Breast epithelium (tissue), 4 donors: ENCODE measurements at regions not wholly inside any gene's neighbourhood (a gene's known extent, or its start where the extent isn't known, plus 50 kb on each side); places are given as distances from the start of the nearest gene placed in this dataset.

Experiments
- DNase-seq, 2 donors: peaks; one replicate each; pipeline ENCODE4 v3.0.0-alpha.2; 2019; ENCODE audit warnings: low spot score in 2 of 2
- H3K27ac ChIP-seq, 2 donors: fragments of 200-600 bp; sonication (generic) in 1 of 2; one replicate each; pipeline ENCODE4 v1.5.1; 2016 to 2019; ENCODE audit warnings: mild to moderate bottlenecking in 1 of 2
- H3K27me3 ChIP-seq, 2 donors: fragments of 200-600 bp; sonication (generic) in 1 of 2; one replicate each; pipeline versions ENCODE4 v1.5.1 to v1.6.0; 2017 to 2019; ENCODE audit warnings: control low read depth in 1 of 2, mild to moderate bottlenecking in 1 of 2
- H3K36me3 ChIP-seq: fragments of 200-600 bp; one replicate; pipeline ENCODE4 v1.5.1; 2019
- H3K4me1 ChIP-seq, 2 donors: fragments of 200-600 bp; sonication (generic); one replicate each; pipeline ENCODE4 v1.5.1; 2016 to 2019; ENCODE audit warnings: control low read depth in 1 of 2
- H3K4me3 ChIP-seq, 3 donors: fragments of 200-600 bp; sonication (generic); 1 replicate in 2 of 3; 2 replicates in 1 of 3; pipeline ENCODE4 v1.5.1; 2016 to 2019; ENCODE audit warnings: mild to moderate bottlenecking in 3 of 3, moderate library complexity in 2 of 3
- H3K9me3 ChIP-seq, 2 donors: fragments of 200-600 bp; sonication (generic) in 1 of 2; one replicate each; pipeline ENCODE4 v1.5.1; 2016 to 2019; ENCODE audit warnings: control low read depth in 1 of 2
- POLR2A ChIP-seq: fragments of 450-650 bp; IDR thresholded peaks from one replicate; pipeline ENCODE4 v1.6.1; 2016; ENCODE audit warnings: antibody characterized with exemption, mild to moderate bottlenecking, moderate library complexity
- POLR2AphosphoS5 ChIP-seq, 3 donors: sonication (generic); formaldehyde crosslinking; IDR thresholded peaks; one replicate each; pipeline ENCODE4 v1.6.1; 2017; ENCODE audit warnings: antibody characterized with exemption in 3 of 3
- intact Hi-C: fragments of 100-400 bp; cut with DNase I; formaldehyde crosslinking; loops from one replicate; pipeline ENCODE4 v1.15.1; 2023; ENCODE audit warnings: low total_unique reads
- TF ChIP-seq, protein P1 (sequence below), 3 donors: fragments of 450-650 bp; IDR thresholded peaks; one replicate each; pipeline ENCODE4 v1.5.1; 2016 to 2017; ENCODE audit warnings: antibody characterized with exemption in 3 of 3, mild to moderate bottlenecking in 3 of 3, moderate library complexity in 3 of 3

DNA sequence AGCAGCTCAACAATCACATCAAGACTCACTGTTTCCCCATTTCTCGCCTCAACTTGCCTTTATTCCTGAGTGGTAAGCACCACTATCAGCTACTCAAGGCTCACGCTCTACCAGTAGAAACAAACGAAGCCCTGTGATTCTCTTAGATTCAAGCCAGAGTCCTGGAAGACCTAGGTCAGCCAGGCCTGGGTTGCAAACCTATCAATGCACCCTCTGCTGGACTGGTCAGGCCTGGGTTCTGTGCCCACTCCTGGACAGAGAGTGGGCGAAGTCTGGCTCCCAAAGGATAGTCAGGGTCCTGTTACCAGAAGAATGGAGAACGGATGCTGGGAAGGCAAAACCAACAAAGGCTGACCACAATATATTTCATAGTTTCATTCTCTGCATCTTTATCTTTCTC, 308.4 kb downstream of the SHQ1 start:
- no peaks in the 10 kb centered on the region for H3K4me1 ChIP-seq
- H3K9me3 ChIP-seq: no peaks in the 10 kb centered on the region
- intact Hi-C loops: no loop called here
- H3K27me3 ChIP-seq: no peaks in the 10 kb centered on the region
- no peaks in the 10 kb centered on the region for H3K36me3 ChIP-seq
- TF ChIP-seq POLR2AphosphoS5 (IDR thresholded peaks at IDR 0.05): no peak
- TF ChIP-seq, protein P1, sequence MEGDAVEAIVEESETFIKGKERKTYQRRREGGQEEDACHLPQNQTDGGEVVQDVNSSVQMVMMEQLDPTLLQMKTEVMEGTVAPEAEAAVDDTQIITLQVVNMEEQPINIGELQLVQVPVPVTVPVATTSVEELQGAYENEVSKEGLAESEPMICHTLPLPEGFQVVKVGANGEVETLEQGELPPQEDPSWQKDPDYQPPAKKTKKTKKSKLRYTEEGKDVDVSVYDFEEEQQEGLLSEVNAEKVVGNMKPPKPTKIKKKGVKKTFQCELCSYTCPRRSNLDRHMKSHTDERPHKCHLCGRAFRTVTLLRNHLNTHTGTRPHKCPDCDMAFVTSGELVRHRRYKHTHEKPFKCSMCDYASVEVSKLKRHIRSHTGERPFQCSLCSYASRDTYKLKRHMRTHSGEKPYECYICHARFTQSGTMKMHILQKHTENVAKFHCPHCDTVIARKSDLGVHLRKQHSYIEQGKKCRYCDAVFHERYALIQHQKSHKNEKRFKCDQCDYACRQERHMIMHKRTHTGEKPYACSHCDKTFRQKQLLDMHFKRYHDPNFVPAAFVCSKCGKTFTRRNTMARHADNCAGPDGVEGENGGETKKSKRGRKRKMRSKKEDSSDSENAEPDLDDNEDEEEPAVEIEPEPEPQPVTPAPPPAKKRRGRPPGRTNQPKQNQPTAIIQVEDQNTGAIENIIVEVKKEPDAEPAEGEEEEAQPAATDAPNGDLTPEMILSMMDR (IDR thresholded peaks at IDR 0.05): no peak
- no peak for TF ChIP-seq POLR2A
- no peak overlapping the region for H3K27ac ChIP-seq
- no peak for DNase-seq
- no peak overlapping the region for H3K4me3 ChIP-seq

DNA sequence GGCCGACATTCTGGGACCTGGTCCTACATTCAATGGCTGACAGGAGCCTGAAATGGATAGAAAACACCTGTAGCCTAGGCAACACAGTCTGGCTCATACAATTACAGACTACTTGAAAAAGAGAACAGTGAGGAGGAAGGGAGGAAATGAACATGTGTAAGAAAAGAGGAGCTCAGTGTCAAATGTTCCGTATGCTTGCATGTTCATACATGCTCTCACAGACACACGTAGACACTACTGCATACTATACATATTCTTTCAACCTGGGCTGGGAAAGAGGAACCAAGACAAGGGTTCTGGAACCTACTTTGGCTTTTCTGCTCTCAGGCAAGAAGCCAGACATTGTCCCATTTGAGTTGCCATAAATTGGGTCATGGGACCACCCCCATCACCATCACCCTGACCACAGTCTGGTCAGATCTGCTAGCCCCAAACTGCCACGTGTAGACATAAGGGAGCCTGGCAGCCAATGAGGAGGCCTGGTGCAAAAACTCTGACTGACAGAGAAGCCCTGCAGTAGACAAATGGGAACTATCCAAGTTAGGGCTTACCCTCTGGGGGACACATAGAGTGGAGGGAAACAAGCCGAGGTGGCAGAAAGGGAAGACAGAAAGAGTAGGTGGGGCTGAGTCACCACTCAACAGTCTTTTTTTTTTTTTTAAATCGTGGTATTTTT, 310.0 kb downstream of the SHQ1 start:
- DNase-seq: no peak
- no peak overlapping the region for H3K4me3 ChIP-seq
- no peaks in the 10 kb centered on the region for H3K27me3 ChIP-seq
- intact Hi-C loops: no loop called here
- no peaks in the 10 kb centered on the region for H3K4me1 ChIP-seq
- no peak overlapping the region for H3K27ac ChIP-seq
- H3K9me3 ChIP-seq: no peaks in the 10 kb centered on the region
- no peak for TF ChIP-seq POLR2AphosphoS5 (IDR thresholded peaks at IDR 0.05)
- TF ChIP-seq POLR2A: no peak
- TF ChIP-seq, protein P1 (IDR thresholded peaks at IDR 0.05): no peak
- H3K36me3 ChIP-seq: no peaks in the 10 kb centered on the region

DNA sequence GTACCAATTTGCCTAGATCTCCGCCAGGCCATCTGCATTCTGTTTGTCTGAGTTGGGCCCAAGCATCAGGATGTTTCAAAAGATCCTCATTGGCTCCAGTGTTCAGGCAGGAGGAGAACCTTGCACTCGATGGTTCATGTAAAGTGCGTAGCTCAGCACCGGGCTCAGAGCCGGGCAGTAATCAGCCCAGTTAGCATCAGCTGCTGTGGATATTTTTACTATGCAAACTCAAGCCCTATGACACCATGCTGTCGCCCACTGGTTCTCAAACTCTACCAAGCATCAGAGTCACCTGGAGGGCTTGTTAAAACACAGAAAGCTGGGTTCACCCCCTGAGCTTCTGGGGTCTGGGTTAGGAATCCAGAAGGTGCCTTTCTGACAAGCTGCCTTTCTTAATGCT, 310.8 kb downstream of the SHQ1 start:
- no peak for TF ChIP-seq POLR2A
- TF ChIP-seq, protein P1 (IDR thresholded peaks at IDR 0.05): no peak
- no peak for TF ChIP-seq POLR2AphosphoS5 (IDR thresholded peaks at IDR 0.05)
- Histone ChIP-seq H3K27me3 (no peaks in the 10 kb centered on the region), H3K36me3 (no peaks in the 10 kb centered on the region), H3K9me3 (no peaks in the 10 kb centered on the region), H3K4me1 (no peaks in the 10 kb centered on the region), H3K4me3 (no peak overlapping the region), H3K27ac (no peak overlapping the region)
- intact Hi-C loops: no loop called here
- no peak for DNase-seq

DNA sequence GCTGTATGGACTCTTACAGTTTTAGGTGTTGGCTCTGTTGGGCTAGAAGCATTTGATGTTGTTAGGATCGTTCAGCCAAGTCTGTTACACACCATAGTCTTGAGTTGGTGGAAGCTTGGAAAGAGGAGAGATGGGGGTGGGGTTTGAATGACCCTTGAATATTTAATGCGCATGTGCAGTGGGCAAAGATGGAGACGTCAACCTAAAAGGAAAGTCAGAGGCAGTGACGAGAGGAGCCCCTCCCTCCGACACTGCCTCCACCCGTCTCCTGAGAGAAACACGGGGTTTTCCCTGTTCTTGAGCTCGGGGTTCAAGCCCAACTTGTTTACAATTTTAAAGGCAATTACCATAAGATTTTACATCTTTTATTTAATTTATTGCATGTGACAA, 311.4 kb downstream of the SHQ1 start:
- H3K4me1 ChIP-seq: no peaks in the 10 kb centered on the region
- intact Hi-C loops: no loop called here

DNA sequence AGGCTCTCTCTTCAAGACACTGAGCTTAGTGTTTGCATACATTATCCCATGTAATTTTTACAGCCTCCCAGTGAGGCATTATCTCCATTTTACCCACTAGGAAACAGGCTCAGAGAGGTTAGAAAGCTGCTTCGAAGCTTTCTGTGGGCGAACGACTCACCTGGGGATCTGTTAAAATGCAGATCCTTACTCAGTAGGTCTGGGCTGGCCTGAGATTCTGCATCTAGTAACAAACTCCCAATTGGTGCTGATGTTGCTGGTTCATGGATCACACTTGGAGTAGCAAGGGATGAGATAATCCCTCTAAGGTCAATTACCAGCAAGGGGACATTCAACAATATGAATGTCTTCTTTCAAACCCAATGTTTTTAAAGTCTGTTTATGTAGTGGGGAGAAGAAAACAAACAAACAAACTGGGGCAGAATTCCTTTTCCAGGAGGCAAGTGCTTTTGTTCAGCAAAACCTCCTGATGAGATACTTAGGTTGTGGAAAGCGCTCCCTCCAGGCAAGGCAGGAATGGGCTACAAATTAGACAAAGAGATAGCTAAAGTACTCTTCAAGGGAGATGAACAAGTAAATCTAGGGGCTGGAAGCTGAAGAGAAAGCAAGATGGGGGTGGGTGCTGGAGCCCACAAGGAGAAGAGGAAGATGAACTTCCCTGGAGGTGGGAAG, 311.9 kb downstream of the SHQ1 start:
- no peak for TF ChIP-seq POLR2A
- TF ChIP-seq, protein P1 (IDR thresholded peaks at IDR 0.05): no peak
- no peak for TF ChIP-seq POLR2AphosphoS5 (IDR thresholded peaks at IDR 0.05)
- no peaks in the 10 kb centered on the region for H3K36me3 ChIP-seq
- no peak overlapping the region for H3K4me3 ChIP-seq
- H3K27ac ChIP-seq: no peak overlapping the region
- intact Hi-C loops: no loop called here
- DNase-seq: no peak
- H3K4me1 ChIP-seq: no peaks in the 10 kb centered on the region
- H3K9me3 ChIP-seq: no peaks in the 10 kb centered on the region
- no peaks in the 10 kb centered on the region for H3K27me3 ChIP-seq

More for the DNA sequence above, 311.4 kb downstream of the SHQ1 start:
- Histone ChIP-seq H3K4me3 (no peak overlapping the region), H3K27ac (no peak overlapping the region), H3K9me3 (no peaks in the 10 kb centered on the region), H3K27me3 (no peaks in the 10 kb centered on the region), H3K36me3 (no peaks in the 10 kb centered on the region)
- TF ChIP-seq POLR2AphosphoS5 (IDR thresholded peaks at IDR 0.05) (no peak), POLR2A (no peak)
- TF ChIP-seq, protein P1 (IDR thresholded peaks at IDR 0.05): no peak
- DNase-seq: no peak
